ENCODE measurements at regions not wholly inside any gene's neighbourhood (a gene's known extent, or its start where the extent isn't known, plus 50 kb on each side); places are given as distances from the start of the nearest gene placed in this dataset.
"Not testable (repeated sequence)": the region's sequence is repeated elsewhere in the genome, so short reads cannot be mapped to it uniquely, and the experiment has no call there.

GRCh38 chr13:70756088-70756487 is 647.8 kb upstream of the KLHL1 start:
- DNase-seq (ENCODE audit: low spot score), result no peak
- H3K27ac ChIP-seq, result no peak overlapping the region
- H3K4me3 ChIP-seq, result no peak overlapping the region
- TF ChIP-seq CTCF (IDR thresholded peaks at IDR 0.05), result no peak

DNA sequence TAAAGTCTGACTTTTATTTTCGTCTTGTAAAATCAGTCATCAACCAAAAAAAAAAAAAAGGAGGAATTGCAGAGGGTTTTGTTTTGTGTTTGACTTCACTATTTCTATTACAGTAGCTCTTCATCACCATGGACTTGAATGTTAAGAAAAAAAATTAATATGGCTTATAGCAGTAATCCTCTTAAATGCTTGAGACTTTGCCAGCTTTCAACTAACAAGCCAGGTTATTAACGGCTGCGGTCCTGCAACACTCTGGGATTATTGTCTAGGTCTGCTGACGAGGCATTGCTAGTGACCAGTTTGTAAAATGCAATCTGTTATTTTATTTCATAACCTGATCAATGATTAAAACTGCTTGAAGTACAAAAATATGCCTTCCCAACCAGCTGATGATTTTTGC is 647.2 kb upstream of the KLHL1 start:
- no peak for TF ChIP-seq CTCF (IDR thresholded peaks at IDR 0.05)
- no peak for DNase-seq (ENCODE audit: low spot score)
- Histone ChIP-seq H3K27ac (no peak overlapping the region), H3K4me3 (no peak overlapping the region)

DNA sequence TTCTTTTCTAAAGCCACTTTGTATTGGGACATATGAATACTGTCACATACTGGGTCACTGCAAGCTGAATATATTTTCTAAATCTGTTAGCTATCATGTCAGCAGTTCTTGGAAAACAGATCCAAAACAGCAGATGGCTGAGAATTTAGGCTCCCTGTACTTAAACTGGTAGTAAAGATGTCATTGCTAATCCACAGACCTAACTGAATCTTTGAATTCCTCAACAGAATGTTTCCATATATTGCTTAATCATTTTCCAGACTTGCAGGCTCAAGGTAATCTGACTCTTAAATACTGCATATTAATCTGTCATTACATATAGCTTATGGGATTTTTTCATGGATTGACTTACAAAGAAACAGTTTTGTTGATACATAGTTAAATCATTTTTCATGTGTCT is 639.0 kb upstream of the KLHL1 start:
- H3K4me3 ChIP-seq, result no peak overlapping the region
- TF ChIP-seq CTCF (IDR thresholded peaks at IDR 0.05), result no peak
- no peak overlapping the region for H3K27ac ChIP-seq
- no peak for DNase-seq (ENCODE audit: low spot score)

GRCh38 chr13:70746469-70746868 is 638.2 kb upstream of the KLHL1 start:
- not testable (repeated sequence) for DNase-seq (ENCODE audit: low spot score); H3K4me3 ChIP-seq; H3K27ac ChIP-seq

DNA sequence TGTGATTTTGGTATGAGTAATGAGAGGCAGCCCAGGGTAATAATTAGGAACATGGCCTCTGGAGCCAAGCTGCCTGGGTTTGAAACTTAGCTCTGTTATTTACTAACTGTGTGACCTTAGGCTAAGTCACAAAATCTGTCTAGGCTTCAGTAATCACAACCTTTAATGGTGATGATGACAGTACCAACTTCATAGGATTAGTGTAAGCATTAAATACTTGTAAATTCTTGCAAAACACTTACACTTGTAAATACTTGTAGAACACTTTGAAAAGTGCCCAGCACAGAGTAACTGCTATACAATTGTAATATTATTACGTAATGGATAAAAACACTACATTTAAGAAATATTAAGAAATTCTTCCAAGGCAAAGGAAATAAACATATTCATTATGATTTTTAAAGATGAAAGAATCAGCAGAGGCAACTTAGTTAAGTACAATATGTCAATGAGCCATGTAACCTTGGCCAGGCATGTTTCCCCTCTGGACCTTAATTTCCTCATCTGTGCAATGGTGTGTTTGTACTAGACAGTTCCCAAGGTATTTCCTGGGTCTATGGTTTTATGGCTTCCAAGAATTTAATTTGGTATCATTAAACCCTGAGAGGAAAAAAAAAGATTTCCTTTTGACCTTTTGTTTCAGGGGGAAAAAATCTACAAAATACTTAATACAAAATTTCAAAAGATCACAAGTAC is 628.5 kb upstream of the KLHL1 start:
- no peak for TF ChIP-seq CTCF (IDR thresholded peaks at IDR 0.05)
- no peak for DNase-seq (ENCODE audit: low spot score)
- H3K27ac ChIP-seq, result no peak overlapping the region
- H3K4me3 ChIP-seq, result no peak overlapping the region

GRCh38 chr13:70732611-70733010 is 624.4 kb upstream of the KLHL1 start:
- DNase-seq (ENCODE audit: low spot score), result no peak
- H3K27ac ChIP-seq, result no peak overlapping the region
- no peak overlapping the region for H3K4me3 ChIP-seq
- no peak for TF ChIP-seq CTCF (IDR thresholded peaks at IDR 0.05)

DNA sequence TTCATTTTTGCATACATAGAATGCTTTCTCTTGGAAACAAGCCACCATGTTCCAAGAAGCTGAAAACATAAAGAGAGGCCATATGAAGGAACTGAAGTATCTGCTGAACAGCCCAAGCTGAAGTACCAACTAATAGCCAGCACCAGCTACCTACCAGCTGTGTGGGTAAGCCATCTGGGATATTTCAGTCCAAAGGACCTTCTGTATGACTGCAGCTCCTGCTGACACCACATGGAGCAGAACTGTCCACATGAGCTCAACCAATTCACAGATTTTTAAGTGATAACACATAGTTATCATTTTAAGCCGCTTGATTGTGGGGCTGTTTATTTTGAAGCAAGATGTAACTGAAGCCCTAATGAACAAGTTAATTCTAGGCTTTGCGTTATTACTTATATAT is 621.1 kb upstream of the KLHL1 start:
- DNase-seq (ENCODE audit: low spot score), result no peak
- Histone ChIP-seq H3K4me3 (no peak overlapping the region), H3K27ac (no peak overlapping the region)
- TF ChIP-seq CTCF (IDR thresholded peaks at IDR 0.05), result no peak

Measured in coronary artery (tissue), 2 donors.